ENCODE measurements at regions not wholly inside any gene's neighbourhood (a gene's known extent, or its start where the extent isn't known, plus 50 kb on each side); places are given as distances from the start of the nearest gene placed in this dataset.
A peak's percentile ranks its signal among the peaks of the same experiment; 100 is the strongest.

DNA sequence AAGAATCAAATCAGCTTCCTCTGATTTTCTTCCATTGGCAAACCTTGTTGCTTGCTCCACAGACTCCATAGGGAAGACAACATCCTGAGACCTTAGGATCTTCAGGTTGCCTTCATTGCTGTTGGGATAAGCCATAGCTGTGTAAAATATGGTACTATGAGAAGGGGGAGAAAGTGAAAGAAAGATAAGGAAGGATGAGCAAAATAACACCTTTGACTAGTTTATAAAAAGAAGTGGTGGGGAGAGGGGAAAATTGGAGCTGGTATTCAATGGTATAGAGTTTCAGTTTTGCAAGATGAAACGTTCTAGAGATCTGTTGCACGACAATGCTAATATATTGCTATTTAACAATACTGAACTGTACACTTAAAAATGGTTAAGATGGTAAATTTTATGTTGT lies 180.4 kb upstream of the PHYHIPL start:
- Histone ChIP-seq H3K27me3 (no peaks in the 10 kb centered on the region), H3K9me3 (no peaks in the 10 kb centered on the region), H3K36me3 (ENCODE audit: low read depth, missing control alignments) (no peaks in the 10 kb centered on the region), H3K4me3 (no peak overlapping the region), H3K4me1 (peaks cover 8% of the 10 kb centered on the region), H3K27ac (no peak overlapping the region)
- 84 to 88% methylated on average over 2 of the region's 2 CpGs for WGBS, 2 donors
- no peak for DNase-seq
- intact Hi-C loops (cut with DNase I; ENCODE audit: low total_unique reads), result no loop called here
- no peak for TF ChIP-seq POLR2A (IDR thresholded peaks at IDR 0.05)
- TF ChIP-seq, protein P1, sequence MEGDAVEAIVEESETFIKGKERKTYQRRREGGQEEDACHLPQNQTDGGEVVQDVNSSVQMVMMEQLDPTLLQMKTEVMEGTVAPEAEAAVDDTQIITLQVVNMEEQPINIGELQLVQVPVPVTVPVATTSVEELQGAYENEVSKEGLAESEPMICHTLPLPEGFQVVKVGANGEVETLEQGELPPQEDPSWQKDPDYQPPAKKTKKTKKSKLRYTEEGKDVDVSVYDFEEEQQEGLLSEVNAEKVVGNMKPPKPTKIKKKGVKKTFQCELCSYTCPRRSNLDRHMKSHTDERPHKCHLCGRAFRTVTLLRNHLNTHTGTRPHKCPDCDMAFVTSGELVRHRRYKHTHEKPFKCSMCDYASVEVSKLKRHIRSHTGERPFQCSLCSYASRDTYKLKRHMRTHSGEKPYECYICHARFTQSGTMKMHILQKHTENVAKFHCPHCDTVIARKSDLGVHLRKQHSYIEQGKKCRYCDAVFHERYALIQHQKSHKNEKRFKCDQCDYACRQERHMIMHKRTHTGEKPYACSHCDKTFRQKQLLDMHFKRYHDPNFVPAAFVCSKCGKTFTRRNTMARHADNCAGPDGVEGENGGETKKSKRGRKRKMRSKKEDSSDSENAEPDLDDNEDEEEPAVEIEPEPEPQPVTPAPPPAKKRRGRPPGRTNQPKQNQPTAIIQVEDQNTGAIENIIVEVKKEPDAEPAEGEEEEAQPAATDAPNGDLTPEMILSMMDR (IDR thresholded peaks at IDR 0.05), result no peak

DNA sequence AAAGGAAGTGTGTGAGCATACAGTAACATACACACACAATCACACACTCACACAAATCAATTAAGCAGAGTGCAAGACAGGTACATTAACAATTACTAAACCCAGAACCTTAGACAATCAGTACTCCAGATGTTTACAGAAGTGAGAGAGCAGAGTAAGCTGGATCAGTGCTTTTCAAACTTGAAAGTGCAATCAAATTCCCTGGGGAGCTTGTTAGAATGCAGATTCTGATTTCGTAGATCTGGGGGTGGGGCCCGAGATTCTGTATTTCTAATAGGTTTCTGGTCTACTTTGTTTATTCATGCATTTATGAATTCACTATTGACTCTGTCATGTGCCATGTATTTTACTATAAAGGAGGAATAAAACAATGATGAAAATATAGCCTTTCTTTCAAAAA lies 179.6 kb upstream of the PHYHIPL start:
- intact Hi-C loops (cut with DNase I; ENCODE audit: low total_unique reads), result no loop called here
- WGBS, 2 donors, result 93 to 100% methylated on average over 2 of the region's 2 CpGs

DNA sequence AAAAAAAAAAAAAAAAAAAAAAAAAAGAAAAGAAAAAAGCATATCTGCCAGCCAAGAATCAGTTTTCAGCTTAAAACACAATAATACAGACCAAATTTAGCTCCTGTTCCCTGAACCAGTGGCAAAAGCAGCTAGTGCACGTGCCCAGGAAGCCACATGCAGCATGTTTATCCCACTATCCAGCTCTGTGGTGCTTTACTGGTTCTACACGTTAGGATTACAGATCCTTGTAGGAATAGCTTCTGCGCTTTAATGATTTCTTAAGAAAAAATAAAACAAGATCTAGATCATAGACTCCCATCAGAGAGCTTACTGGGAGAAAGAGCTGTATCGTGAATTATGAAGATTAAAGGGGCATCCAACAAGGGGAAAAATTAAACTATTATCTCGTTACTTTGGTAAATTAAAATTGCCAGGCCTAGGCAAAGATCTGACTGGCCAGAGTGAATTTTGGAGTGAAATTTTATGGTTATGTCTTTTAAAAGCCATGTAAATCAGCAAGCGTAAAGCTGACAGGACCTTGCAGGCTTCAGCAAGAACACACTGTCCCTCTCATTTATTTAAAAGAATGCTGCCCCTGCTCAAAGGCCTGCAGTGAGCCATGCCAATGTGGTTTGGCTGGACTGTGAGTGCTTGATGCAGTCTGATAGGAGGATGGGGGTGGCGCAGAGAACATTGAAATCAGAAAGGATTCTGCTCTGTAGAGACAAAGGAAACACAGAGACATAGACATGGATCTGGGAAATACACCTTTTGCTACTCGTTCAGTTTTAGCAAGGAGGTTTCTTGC lies 177.3 kb upstream of the PHYHIPL start:
- Histone ChIP-seq H3K36me3 (ENCODE audit: low read depth, missing control alignments) (no peaks in the 10 kb centered on the region), H3K4me1 (peaks cover 5% of the 10 kb centered on the region), H3K9me3 (no peaks in the 10 kb centered on the region), H3K27me3 (no peaks in the 10 kb centered on the region), H3K4me3 (no peak overlapping the region), H3K27ac (peak overlapping the region; percentile 48 to 84)
- intact Hi-C loops (cut with DNase I; ENCODE audit: low total_unique reads), result no loop called here
- DNase-seq, result peak; percentile 89
- TF ChIP-seq, protein P1 (IDR thresholded peaks at IDR 0.05), result no peak
- no peak for TF ChIP-seq POLR2A (IDR thresholded peaks at IDR 0.05)
- WGBS, 2 donors, result 36 to 46% methylated on average over 8 of the region's 8 CpGs

More for the DNA sequence above, 179.6 kb upstream of the PHYHIPL start:
- Histone ChIP-seq H3K4me3 (no peak overlapping the region), H3K27ac (no peak overlapping the region), H3K36me3 (ENCODE audit: low read depth, missing control alignments) (no peaks in the 10 kb centered on the region), H3K4me1 (peaks cover 8% of the 10 kb centered on the region), H3K27me3 (no peaks in the 10 kb centered on the region), H3K9me3 (no peaks in the 10 kb centered on the region)
- DNase-seq, result no peak
- no peak for TF ChIP-seq POLR2A (IDR thresholded peaks at IDR 0.05)

DNA sequence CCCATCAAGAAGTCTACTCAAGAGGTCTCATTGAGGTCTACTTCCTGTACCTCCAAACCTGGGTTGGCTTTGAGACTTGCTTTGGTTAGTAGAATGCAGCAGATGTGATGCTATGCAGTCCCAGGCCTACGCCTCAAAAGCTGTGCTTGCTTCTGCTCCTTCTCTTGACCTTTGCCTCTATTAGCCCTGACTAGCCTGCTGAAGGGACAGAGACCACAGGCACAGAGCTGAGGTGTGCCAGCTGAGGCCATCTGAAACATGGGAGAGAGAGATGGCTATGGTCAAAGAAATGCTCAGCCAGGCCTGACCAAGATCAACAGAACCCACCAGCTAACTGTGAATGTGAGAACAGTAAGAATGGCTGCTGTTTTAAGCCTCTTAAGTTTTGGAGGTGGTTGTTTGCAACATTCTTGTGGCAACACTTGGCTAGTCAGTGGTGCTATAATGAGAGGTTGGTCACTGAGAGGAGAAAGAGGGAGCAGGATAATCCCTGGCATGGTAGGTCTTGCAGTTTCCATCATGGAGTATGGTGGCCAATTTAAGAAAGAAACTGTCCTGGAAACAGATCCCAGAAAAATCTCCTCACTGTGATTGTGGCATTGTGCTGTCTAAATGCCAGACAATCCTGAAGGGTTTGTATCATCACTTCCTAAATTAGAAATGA lies 176.1 kb upstream of the PHYHIPL start:
- H3K36me3 ChIP-seq (ENCODE audit: low read depth, missing control alignments), result no peaks in the 10 kb centered on the region
- peaks cover 5% of the 10 kb centered on the region for H3K4me1 ChIP-seq
- no peaks in the 10 kb centered on the region for H3K27me3 ChIP-seq
- H3K27ac ChIP-seq, result peak overlapping the region in 1 of 2 donors; percentile 84
- TF ChIP-seq, protein P1 (IDR thresholded peaks at IDR 0.05), result no peak
- no peak for TF ChIP-seq POLR2A (IDR thresholded peaks at IDR 0.05)
- no peak for DNase-seq
- intact Hi-C loops (cut with DNase I; ENCODE audit: low total_unique reads), result no loop called here
- 50 to 89% methylated on average over 1 of the region's 1 CpG for WGBS, 2 donors
- H3K9me3 ChIP-seq, result no peaks in the 10 kb centered on the region
- H3K4me3 ChIP-seq, result no peak overlapping the region

DNA sequence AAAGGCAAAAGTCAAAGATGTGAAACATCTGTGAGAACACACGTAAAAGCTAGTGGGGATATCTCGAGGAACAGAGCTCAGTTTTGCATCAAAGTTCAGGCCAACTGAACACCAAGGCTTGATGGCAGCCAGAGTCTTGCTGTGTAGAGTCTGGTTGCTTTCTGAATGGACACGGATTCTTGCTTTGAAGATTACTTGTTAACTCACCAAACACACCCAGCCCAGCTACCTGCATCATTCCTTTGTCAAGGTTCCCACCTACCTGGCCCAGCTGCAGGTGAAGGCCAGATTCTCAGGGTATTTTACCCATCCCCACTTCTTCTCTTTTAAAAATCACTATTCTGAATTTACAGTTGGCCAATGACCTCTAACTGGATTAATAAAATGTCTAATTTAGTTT lies 174.4 kb upstream of the PHYHIPL start:
- TF ChIP-seq, protein P1 (IDR thresholded peaks at IDR 0.05), result no peak
- no peak for TF ChIP-seq POLR2A (IDR thresholded peaks at IDR 0.05)
- Histone ChIP-seq H3K9me3 (no peaks in the 10 kb centered on the region), H3K4me3 (no peak overlapping the region), H3K36me3 (ENCODE audit: low read depth, missing control alignments) (no peaks in the 10 kb centered on the region), H3K27me3 (no peaks in the 10 kb centered on the region), H3K27ac (peak overlapping the region; percentile 2 to 84), H3K4me1 (peaks cover 10% of the 10 kb centered on the region)
- WGBS, 2 donors, result 73 to 81% methylated on average over 3 of the region's 3 CpGs
- intact Hi-C loops (cut with DNase I; ENCODE audit: low total_unique reads), result no loop called here
- no peak for DNase-seq

Measured in testis (tissue), 2 donors.